Muscle layer of duodenum (tissue), 2 donors: ENCODE measurements at regions not wholly inside any gene's neighbourhood (a gene's known extent, or its start where the extent isn't known, plus 50 kb on each side); places are given as distances from the start of the nearest gene placed in this dataset.
"Not testable (repeated sequence)": the region's sequence is repeated elsewhere in the genome, so short reads cannot be mapped to it uniquely, and the experiment has no call there.

Experiments
- H3K27ac ChIP-seq: one replicate; pipeline ENCODE4 v1.7.0; 2013; ENCODE audit warnings: mild to moderate bottlenecking, low read length
- H3K27me3 ChIP-seq: one replicate; pipeline ENCODE4 v1.7.0; 2013; ENCODE audit warnings: low read depth, mild to moderate bottlenecking, control low read depth, low read length
- H3K36me3 ChIP-seq, 2 donors: one replicate each; pipeline ENCODE4 v1.7.0; 2013; ENCODE audit warnings: low read length in 2 of 2, control low read depth in 1 of 2, mild to moderate bottlenecking in 1 of 2; ENCODE audit not compliant: insufficient read depth in 2 of 2, control insufficient read depth in 1 of 2
- H3K4me1 ChIP-seq, 2 donors: one replicate each; pipeline ENCODE4 v1.7.0; 2013; ENCODE audit warnings: low read length in 2 of 2, mild to moderate bottlenecking in 2 of 2, control low read depth in 1 of 2, moderate library complexity in 1 of 2; ENCODE audit not compliant: insufficient read depth in 2 of 2, control insufficient read depth in 1 of 2
- H3K4me3 ChIP-seq, 2 donors: one replicate each; pipeline ENCODE4 v1.7.0; 2013; ENCODE audit warnings: low read length in 2 of 2, low read depth in 1 of 2, mild to moderate bottlenecking in 1 of 2
- H3K9me3 ChIP-seq, 2 donors: one replicate each; pipeline ENCODE4 v1.7.0; 2013; ENCODE audit warnings: low read length in 2 of 2, control low read depth in 1 of 2, mild to moderate bottlenecking in 1 of 2; ENCODE audit not compliant: control insufficient read depth in 1 of 2
- donor health status: healthy.

GRCh38 chr10:65196111-65196510 lies 1674.9 kb downstream of the REEP3 start:
- no peak overlapping the region for H3K4me3 ChIP-seq
- no peaks in the 10 kb centered on the region for H3K4me1 ChIP-seq
- H3K9me3 ChIP-seq: no peaks in the 10 kb centered on the region
- H3K27me3 ChIP-seq: no peaks in the 10 kb centered on the region
- no peak overlapping the region for H3K27ac ChIP-seq
- H3K36me3 ChIP-seq: no peaks in the 10 kb centered on the region

GRCh38 chr10:65197935-65198334 lies 1676.7 kb downstream of the REEP3 start:
- H3K9me3 ChIP-seq: no peaks in the 10 kb centered on the region
- no peaks in the 10 kb centered on the region for H3K36me3 ChIP-seq
- no peak overlapping the region for H3K27ac ChIP-seq
- H3K4me3 ChIP-seq: no peak overlapping the region
- H3K27me3 ChIP-seq: no peaks in the 10 kb centered on the region
- H3K4me1 ChIP-seq: no peaks in the 10 kb centered on the region

DNA sequence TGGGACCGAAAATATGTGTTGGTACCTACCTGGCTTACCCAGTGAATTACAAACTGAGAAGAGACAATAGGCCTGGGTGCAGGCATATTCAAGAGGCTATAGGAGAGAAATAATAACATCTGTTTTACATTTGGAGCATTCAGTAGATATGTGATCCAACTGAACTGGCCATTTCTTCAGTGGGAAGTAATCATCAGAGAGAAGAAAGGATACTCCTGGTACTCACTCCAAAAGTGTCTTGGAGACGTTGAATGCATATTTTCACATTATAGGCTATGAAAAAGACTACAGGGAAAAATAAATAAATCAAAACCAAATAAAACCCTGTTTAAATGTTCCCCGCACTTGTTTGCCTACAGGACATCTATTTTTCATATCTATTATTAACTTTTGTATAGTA lies 1680.3 kb downstream of the REEP3 start:
- Histone ChIP-seq H3K4me3 (no peak overlapping the region), H3K4me1 (no peaks in the 10 kb centered on the region), H3K9me3 (no peaks in the 10 kb centered on the region), H3K27me3 (no peaks in the 10 kb centered on the region), H3K27ac (no peak overlapping the region), H3K36me3 (no peaks in the 10 kb centered on the region)

- H3K27ac ChIP-seq: no peak overlapping the region
- H3K4me1 ChIP-seq: no peaks in the 10 kb centered on the region
- no peaks in the 10 kb centered on the region for H3K9me3 ChIP-seq
- H3K27me3 ChIP-seq: no peaks in the 10 kb centered on the region
- no peak overlapping the region for H3K4me3 ChIP-seq
- no peaks in the 10 kb centered on the region for H3K36me3 ChIP-seq
Observed at GRCh38 chr10:65204999-65205398, 1683.8 kb downstream of the REEP3 start.

- H3K36me3 ChIP-seq: no peaks in the 10 kb centered on the region
- H3K9me3 ChIP-seq: no peaks in the 10 kb centered on the region
- H3K27ac ChIP-seq: no peak overlapping the region
- H3K27me3 ChIP-seq: no peaks in the 10 kb centered on the region
- H3K4me1 ChIP-seq: no peaks in the 10 kb centered on the region
- H3K4me3 ChIP-seq: no peak overlapping the region
Observed at GRCh38 chr10:65213170-65213569, 1692.0 kb downstream of the REEP3 start.

DNA sequence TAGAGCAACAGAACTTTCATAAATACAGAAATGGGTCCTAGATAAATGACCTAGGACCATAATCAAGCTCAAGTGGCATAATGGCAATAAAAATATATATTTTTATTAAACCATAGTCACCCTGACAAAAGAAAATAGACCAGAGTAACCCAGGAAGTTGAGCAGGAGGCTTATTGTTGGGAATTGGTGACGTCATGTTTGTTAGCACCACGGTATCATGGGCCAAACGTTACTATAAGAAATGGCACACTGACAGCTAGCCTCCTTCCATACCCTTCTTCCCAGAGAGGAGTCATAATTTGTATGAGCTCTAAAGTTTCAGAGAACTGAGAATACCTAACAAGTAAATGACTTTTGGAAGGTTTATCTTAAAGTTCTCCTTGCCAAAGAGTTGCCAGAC lies 1698.2 kb downstream of the REEP3 start:
- H3K9me3 ChIP-seq: no peaks in the 10 kb centered on the region
- H3K36me3 ChIP-seq: no peaks in the 10 kb centered on the region
- H3K27me3 ChIP-seq: no peaks in the 10 kb centered on the region
- no peaks in the 10 kb centered on the region for H3K4me1 ChIP-seq
- H3K4me3 ChIP-seq: no peak overlapping the region
- H3K27ac ChIP-seq: no peak overlapping the region

DNA sequence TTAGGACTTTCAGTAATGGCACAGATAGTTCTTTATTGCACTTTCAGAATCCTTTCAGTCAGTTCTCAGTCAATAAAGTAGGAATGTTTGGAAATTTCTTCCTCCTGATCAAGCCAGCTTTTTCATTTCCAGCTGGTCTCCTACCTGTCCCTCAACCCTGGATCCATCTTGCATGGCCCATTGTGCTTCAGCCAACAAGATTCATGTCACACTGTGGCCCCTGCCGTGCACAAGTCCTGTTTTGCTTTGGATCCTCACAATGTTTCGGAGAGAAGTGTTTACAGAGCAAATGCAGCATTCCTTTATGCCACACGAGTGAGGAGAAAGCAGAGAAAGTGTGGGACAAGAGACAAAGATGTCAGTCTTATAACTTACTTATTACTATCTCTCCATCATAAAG lies 1694.7 kb upstream of the LRRTM3 start:
- no peaks in the 10 kb centered on the region for H3K9me3 ChIP-seq
- no peak overlapping the region for H3K4me3 ChIP-seq
- H3K36me3 ChIP-seq: no peaks in the 10 kb centered on the region
- no peaks in the 10 kb centered on the region for H3K27me3 ChIP-seq
- H3K4me1 ChIP-seq: no peaks in the 10 kb centered on the region
- H3K27ac ChIP-seq: no peak overlapping the region

DNA sequence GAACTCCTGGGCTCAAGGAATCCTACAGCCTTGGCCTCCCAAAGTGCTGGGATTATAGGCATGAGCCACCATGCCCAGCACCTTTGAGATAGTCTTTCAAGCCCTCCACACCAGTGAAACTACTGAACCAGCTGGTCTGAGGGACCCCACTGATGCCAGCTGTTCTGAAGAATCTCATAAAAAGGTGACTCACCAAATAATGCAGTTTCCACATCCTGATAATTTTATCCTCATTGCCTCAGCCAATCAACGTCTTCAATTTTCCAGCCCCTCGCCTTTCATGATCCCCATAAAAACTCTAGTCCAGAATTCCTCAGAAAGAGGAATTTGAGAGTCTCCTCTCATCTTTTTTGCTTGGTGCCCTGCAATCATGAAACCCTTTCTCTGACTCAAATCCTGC lies 1691.6 kb upstream of the LRRTM3 start:
- Histone ChIP-seq H3K4me1 (no peaks in the 10 kb centered on the region), H3K27me3 (no peaks in the 10 kb centered on the region), H3K9me3 (no peaks in the 10 kb centered on the region), H3K36me3 (no peaks in the 10 kb centered on the region), H3K4me3 (no peak overlapping the region), H3K27ac (no peak overlapping the region)

GRCh38 chr10:65235266-65235665 lies 1690.6 kb upstream of the LRRTM3 start:
- H3K4me1 ChIP-seq: no peaks in the 10 kb centered on the region

GRCh38 chr10:65235846-65236245 lies 1690.0 kb upstream of the LRRTM3 start:
- H3K9me3 ChIP-seq: no peaks in the 10 kb centered on the region
- no peaks in the 10 kb centered on the region for H3K27me3 ChIP-seq
- H3K27ac ChIP-seq: no peak overlapping the region
- H3K4me1 ChIP-seq: no peaks in the 10 kb centered on the region
- H3K4me3 ChIP-seq: no peak overlapping the region
- H3K36me3 ChIP-seq: no peaks in the 10 kb centered on the region

More at GRCh38 chr10:65235266-65235665, 1690.6 kb upstream of the LRRTM3 start:
- Histone ChIP-seq H3K27ac (no peak overlapping the region), H3K36me3 (no peaks in the 10 kb centered on the region), H3K9me3 (no peaks in the 10 kb centered on the region), H3K4me3 (no peak overlapping the region), H3K27me3 (no peaks in the 10 kb centered on the region)

- Histone ChIP-seq H3K4me3 (no peak overlapping the region), H3K9me3 (no peaks in the 10 kb centered on the region), H3K36me3 (no peaks in the 10 kb centered on the region), H3K27ac (no peak overlapping the region), H3K27me3 (no peaks in the 10 kb centered on the region), H3K4me1 (no peaks in the 10 kb centered on the region)
Observed at GRCh38 chr10:65265451-65265954, 1660.3 kb upstream of the LRRTM3 start.

GRCh38 chr10:65269551-65269950 lies 1656.3 kb upstream of the LRRTM3 start:
- H3K9me3 ChIP-seq, H3K27me3 ChIP-seq, H3K4me1 ChIP-seq, H3K4me3 ChIP-seq, H3K36me3 ChIP-seq, H3K27ac ChIP-seq: not testable (repeated sequence)
